AG04449 (cell line): ENCODE measurements at regions not wholly inside any gene's neighbourhood (a gene's known extent, or its start where the extent isn't known, plus 50 kb on each side); places are given as distances from the start of the nearest gene placed in this dataset.

Experiments used
- CTCF ChIA-PET: fragments of 350-600 bp; formaldehyde crosslinking; extraction: SDS; loops from one replicate; lab custom pipeline; 2021; ENCODE audit warnings: antibody characterized with exemption; lab: Yijun Ruan, JAX
- POLR2A ChIA-PET: fragments of 400-600, 350-600 bp; formaldehyde crosslinking; extraction: SDS; loops from one replicate; lab custom pipeline; 2020; ENCODE audit warnings: antibody characterized with exemption, inconsistent platforms; lab: Yijun Ruan, JAX
- DNase-seq: peaks from one replicate; pipeline ENCODE4 v3.0.0-alpha.2; 2010; ENCODE audit warnings: low read depth, low spot score
- H3K4me3 ChIP-seq: 2 replicates; pipeline ENCODE4 v1.5.1; 2011; ENCODE audit warnings: low read depth, mild to moderate bottlenecking, control low read depth, low read length
- TF ChIP-seq, protein P1 (sequence below): IDR thresholded peaks from one replicate; pipeline ENCODE4 v1.5.1; 2011; ENCODE audit warnings: mild to moderate bottlenecking, moderate library complexity, low read length, control low read depth, inconsistent platforms; ENCODE audit not compliant: insufficient read depth; ENCODE audit errors: missing control alignments

DNA sequence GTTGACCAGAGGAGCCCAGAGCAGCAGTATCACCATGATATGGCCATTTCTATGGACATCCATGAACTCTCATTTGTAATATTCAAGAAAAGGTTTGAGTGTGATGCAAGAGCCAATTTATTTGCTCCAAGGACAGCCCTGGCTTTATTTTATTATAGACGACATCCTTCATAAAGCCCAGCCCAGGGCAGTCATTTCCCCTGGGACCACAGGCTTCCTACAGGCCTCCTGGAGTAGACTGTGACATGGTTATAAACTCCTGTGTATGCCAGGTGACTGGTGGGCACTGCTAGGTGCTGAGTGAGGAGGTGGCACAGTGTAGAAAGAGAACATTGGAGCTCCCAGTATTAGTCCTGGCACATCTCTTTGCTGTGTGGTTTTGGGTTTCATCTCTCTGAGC is 120.9 kb downstream of the UTP18 start:
- ChIA-PET POLR2A (no interaction called here), CTCF (no interaction called here)
- TF ChIP-seq, protein P1, sequence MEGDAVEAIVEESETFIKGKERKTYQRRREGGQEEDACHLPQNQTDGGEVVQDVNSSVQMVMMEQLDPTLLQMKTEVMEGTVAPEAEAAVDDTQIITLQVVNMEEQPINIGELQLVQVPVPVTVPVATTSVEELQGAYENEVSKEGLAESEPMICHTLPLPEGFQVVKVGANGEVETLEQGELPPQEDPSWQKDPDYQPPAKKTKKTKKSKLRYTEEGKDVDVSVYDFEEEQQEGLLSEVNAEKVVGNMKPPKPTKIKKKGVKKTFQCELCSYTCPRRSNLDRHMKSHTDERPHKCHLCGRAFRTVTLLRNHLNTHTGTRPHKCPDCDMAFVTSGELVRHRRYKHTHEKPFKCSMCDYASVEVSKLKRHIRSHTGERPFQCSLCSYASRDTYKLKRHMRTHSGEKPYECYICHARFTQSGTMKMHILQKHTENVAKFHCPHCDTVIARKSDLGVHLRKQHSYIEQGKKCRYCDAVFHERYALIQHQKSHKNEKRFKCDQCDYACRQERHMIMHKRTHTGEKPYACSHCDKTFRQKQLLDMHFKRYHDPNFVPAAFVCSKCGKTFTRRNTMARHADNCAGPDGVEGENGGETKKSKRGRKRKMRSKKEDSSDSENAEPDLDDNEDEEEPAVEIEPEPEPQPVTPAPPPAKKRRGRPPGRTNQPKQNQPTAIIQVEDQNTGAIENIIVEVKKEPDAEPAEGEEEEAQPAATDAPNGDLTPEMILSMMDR: no peak
- no peak overlapping the region for H3K4me3 ChIP-seq
- DNase-seq: no peak

DNA sequence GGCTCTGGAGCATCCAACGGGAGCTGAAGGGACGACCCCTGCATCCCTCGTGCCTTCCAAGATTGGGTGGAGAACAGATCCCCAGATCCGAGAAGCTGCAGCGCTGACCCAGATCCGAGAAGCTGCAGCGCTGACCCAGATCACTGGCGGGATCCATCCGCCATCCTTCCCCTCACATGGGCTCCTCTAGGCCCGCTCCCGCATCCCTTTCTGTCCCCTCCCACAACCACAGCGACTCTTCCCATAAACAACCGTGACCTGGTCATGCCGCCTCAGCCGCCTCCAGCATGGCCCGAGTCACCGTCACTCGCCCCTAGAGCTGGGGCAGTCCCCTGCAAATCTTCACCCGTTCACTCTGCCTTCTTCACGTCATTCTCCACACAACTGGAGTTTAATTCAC is 124.9 kb downstream of the UTP18 start:
- TF ChIP-seq, protein P1: no peak
- ChIA-PET CTCF (no interaction called here), POLR2A (no interaction called here)
- no peak overlapping the region for H3K4me3 ChIP-seq
- DNase-seq: no peak

DNA sequence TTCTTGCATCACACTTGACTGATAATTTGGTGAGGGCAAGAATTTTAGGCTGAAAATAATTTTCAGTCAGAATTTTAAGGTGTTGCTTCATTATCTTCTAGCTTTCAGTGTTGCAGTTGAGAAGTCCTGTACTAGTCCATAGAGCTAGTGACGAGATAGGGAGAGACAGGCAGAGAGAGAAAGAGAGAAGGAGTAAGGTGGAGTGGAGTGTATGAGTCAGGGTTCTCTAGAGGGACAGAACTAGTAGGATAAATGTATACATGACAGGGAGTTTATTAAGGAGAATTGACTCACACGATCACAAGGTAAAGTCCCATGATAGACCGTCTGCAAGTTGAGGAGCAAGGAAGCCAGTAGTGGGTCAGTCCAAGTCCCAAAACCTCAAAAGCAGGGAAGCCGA is 127.2 kb downstream of the UTP18 start:
- H3K4me3 ChIP-seq: no peak overlapping the region
- TF ChIP-seq, protein P1: no peak
- POLR2A ChIA-PET: no interaction called here
- CTCF ChIA-PET: no interaction called here
- DNase-seq: no peak

DNA sequence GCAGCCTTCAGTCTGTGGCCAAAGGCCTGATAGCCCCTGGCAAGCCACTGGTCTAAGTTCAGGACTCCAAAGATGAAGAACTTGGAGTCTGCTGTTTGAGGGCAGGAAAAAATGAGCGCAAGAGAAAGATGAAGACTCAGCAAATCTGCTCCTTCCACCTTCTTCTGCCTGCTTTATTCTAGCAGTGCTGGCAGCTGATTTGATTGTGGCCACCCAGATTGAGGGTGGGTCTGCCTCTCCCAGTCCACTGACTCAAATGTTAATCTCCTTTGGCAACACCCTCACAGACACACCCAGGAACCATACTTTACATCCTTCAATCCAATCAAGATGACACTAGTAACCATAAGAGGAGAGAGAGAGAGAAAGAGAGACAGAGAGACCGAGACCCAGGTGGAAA is 127.6 kb downstream of the UTP18 start:
- CTCF ChIA-PET: no interaction called here
- POLR2A ChIA-PET: no interaction called here
- H3K4me3 ChIP-seq: no peak overlapping the region
- DNase-seq: no peak
- TF ChIP-seq, protein P1: no peak

DNA sequence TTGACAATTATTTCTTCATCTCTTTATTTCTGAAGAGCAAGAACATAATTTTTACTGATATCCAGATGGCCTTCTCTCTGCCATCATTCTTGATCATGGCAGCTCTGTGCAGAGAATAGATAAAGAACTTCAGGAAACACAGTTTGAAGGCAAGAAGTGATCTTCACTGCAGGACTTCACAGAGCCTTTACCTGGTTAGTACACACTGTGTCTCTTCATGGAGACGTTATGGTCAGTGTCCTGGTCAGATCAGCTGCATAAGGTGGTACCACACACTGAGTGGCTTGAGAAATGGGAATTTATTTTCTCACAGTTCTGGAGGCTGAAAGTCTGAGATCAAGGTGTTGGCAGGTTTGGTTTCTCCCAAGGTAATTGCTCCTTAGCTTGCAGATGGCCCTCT is 129.5 kb downstream of the UTP18 start:
- TF ChIP-seq, protein P1: no peak
- DNase-seq: no peak
- ChIA-PET POLR2A (no interaction called here), CTCF (no interaction called here)
- H3K4me3 ChIP-seq: no peak overlapping the region

DNA sequence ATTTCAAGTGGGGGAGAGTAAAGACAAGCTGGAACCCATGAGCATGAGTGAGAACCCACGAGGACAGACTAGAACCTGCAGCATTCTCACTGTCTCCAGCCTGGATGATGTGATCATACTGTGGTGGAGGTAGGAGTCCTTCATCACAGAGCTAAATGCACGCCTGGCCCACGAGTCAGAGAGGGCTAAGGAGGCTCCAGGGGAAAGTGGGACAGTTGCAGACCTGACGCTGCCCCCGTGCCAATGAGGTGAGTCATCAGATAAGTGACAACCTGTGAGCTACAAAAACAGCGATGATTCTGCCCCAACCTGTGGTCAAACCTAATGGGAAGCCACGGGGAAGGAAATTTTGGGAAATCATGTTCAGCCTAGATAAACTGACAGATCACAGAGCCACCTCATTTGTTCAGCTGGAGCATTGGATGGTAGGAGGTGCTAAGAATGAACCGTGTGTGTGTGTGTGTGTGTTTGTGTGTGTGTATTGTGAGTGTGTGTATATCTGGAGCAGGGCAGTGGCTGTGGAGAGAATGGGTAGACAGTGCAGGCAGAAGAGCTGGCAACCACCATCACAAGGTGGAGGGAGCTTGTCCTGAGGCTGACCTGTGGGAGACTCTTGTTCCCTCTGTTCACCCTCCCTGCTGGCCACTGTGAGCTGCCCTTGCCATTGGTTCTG is 131.8 kb downstream of the UTP18 start:
- DNase-seq: no peak
- H3K4me3 ChIP-seq: no peak overlapping the region
- CTCF ChIA-PET: no interaction called here
- TF ChIP-seq, protein P1: no peak
- POLR2A ChIA-PET: interaction anchor here (0.7 kb wide), 1 partner anchor 327 kb away, joined by 3 read pairs; no protein-coding TSS in a partner anchor
